ENCODE measurements at regions not wholly inside any gene's neighbourhood (a gene's known extent, or its start where the extent isn't known, plus 50 kb on each side); places are given as distances from the start of the nearest gene placed in this dataset.

DNA sequence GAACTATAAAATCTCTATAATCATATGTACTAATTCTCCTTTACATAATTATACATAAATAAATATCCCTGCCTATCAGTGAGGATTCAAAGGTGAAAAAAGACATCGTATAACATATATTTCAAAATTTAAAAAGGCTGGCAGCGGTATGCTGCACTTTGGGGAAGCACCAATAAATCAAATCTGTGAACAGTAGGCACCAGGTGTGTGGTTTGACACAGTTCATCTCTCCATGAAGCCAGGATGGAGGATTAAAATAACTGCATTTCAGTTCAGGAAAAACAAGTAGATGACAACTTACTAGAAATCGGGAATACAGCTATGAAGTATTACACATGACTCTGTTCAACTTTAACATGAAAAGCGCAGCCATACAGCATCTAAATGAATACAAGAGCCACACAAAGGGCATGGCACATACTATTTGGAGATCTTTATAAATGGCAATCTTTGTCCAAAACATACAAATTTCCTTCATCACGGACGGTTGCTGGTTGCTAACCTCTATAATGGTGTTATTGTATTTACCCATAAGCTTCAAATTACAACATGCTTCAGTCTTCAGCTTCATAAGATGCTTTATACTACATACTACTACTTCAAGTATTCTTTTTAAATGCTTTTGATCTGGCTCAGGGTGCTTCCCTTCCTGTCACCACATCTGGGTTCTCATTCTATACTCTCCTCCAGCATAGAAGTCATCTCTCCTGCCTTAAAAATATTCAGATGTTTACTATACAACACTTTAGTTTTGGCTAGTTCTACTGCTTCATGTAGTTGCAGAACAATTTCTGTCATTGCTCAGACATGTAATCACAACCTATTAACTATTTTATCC, 128.7 kb downstream of the KLF12 start:
- Histone ChIP-seq H3K18ac (ENCODE audit: low read depth, low read length) (no peak overlapping the region), H3K9me1 (ENCODE audit: insufficient read depth, low read length) (no peaks in the 10 kb centered on the region), H3K79me1 (ENCODE audit: low read depth in 1 of 2, low read length in 2 of 2) (peaks cover 42 to 46% of the 10 kb centered on the region in 2 experiments), H2BK5ac (ENCODE audit: low read depth, low read length, poor library complexity, severe bottlenecking) (no peak overlapping the region), H2AFZ (replicated peaks; ENCODE audit: low read length, poor library complexity) (no peak overlapping the region), H2BK20ac (ENCODE audit: low read depth, low read length) (no peak overlapping the region), H2BK120ac (ENCODE audit: low read depth, low read length) (no peak overlapping the region), H3K14ac (replicated peaks; ENCODE audit: low read depth, low read length) (no peak overlapping the region), H2AK5ac (ENCODE audit: low read depth, low read length) (no peak overlapping the region), H3K4ac (ENCODE audit: low read depth, low read length) (no peak overlapping the region), H2BK15ac (ENCODE audit: low read depth, low read length) (no peak overlapping the region), H4K5ac (ENCODE audit: low read depth, low read length) (no peak overlapping the region), H4K20me1 (ENCODE audit: insufficient read depth, low read length) (no peaks in the 10 kb centered on the region; the same call in 1 of the 2 replicates), H3K56ac (ENCODE audit: extremely low read depth, insufficient read depth, low read length) (no peak overlapping the region), H3K4me3 (ENCODE audit: insufficient read depth, low read depth, low read length) (no peak overlapping the region), H3K9me3 (ENCODE audit: control insufficient read depth, insufficient read depth, low read length) (no peaks in the 10 kb centered on the region), H3K4me2 (ENCODE audit: low read depth, low read length) (no peak overlapping the region), H3K27me3 (ENCODE audit: control insufficient read depth, insufficient read depth, low read length) (no peaks in the 10 kb centered on the region), H3K23ac (ENCODE audit: low read depth, low read length) (no peak overlapping the region), H3K27ac (ENCODE audit: insufficient read depth, low read length) (no peak overlapping the region), H4K91ac (ENCODE audit: insufficient read depth, low read depth, low read length) (no peak overlapping the region), H4K8ac (ENCODE audit: low read depth in 2 of 2, low read length in 2 of 2) (no peak overlapping the region), H3K9ac (ENCODE audit: low read depth, low read length) (no peak overlapping the region), H3K4me1 (ENCODE audit: control insufficient read depth, insufficient read depth, low read length) (no peaks in the 10 kb centered on the region), H2AK9ac (replicated peaks; ENCODE audit: low read depth, low read length, poor library complexity) (no peak overlapping the region), H3K36me3 (ENCODE audit: control insufficient read depth, insufficient read depth, low read length) (no peaks in the 10 kb centered on the region)
- dilution Hi-C loops (cut with HindIII; ENCODE audit: low sequenced_read_pairs, unreplicated experiment), result no loop called here
- no CpG with 5 or more reads among the region's 6 CpGs for WGBS, 2 experiments (ENCODE audit: extremely low coverage in 2 of 2, insufficient read length in 1 of 2)
- ChIA-PET POLR2A (ENCODE audit: unreplicated experiment) (no interaction called here), CTCF (interaction anchor here (0.7 kb wide), 1 partner anchor 19 kb away, joined by 3 read pairs; no protein-coding TSS in a partner anchor)
- TF ChIP-seq RAD21 (IDR thresholded peaks at IDR 0.05; ENCODE audit: low read length) (no peak), CEBPB (IDR thresholded peaks at IDR 0.05; ENCODE audit: low read depth, low read length) (no peak), RFX5 (IDR thresholded peaks at IDR 0.05; ENCODE audit: low read depth, low read length) (no peak), MAZ (IDR thresholded peaks at IDR 0.05; ENCODE audit: borderline replicate concordance, low read depth, low read length) (no peak), NFE2L2 (IDR thresholded peaks at IDR 0.05; ENCODE audit: low read depth, low read length) (no peak), BHLHE40 (IDR thresholded peaks at IDR 0.05; ENCODE audit: low read depth, low read length) (no peak), MXI1 (IDR thresholded peaks at IDR 0.05; ENCODE audit: borderline replicate concordance, low read depth, low read length) (no peak)
- TF ChIP-seq, protein P1, sequence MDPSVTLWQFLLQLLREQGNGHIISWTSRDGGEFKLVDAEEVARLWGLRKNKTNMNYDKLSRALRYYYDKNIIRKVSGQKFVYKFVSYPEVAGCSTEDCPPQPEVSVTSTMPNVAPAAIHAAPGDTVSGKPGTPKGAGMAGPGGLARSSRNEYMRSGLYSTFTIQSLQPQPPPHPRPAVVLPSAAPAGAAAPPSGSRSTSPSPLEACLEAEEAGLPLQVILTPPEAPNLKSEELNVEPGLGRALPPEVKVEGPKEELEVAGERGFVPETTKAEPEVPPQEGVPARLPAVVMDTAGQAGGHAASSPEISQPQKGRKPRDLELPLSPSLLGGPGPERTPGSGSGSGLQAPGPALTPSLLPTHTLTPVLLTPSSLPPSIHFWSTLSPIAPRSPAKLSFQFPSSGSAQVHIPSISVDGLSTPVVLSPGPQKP (IDR thresholded peaks at IDR 0.05; ENCODE audit: borderline replicate concordance, low read depth, low read length), result no peak
- TF ChIP-seq, protein P2, sequence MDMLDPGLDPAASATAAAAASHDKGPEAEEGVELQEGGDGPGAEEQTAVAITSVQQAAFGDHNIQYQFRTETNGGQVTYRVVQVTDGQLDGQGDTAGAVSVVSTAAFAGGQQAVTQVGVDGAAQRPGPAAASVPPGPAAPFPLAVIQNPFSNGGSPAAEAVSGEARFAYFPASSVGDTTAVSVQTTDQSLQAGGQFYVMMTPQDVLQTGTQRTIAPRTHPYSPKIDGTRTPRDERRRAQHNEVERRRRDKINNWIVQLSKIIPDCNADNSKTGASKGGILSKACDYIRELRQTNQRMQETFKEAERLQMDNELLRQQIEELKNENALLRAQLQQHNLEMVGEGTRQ (IDR thresholded peaks at IDR 0.05; ENCODE audit: low read depth, low read length), result no peak
- TF ChIP-seq, protein P3, sequence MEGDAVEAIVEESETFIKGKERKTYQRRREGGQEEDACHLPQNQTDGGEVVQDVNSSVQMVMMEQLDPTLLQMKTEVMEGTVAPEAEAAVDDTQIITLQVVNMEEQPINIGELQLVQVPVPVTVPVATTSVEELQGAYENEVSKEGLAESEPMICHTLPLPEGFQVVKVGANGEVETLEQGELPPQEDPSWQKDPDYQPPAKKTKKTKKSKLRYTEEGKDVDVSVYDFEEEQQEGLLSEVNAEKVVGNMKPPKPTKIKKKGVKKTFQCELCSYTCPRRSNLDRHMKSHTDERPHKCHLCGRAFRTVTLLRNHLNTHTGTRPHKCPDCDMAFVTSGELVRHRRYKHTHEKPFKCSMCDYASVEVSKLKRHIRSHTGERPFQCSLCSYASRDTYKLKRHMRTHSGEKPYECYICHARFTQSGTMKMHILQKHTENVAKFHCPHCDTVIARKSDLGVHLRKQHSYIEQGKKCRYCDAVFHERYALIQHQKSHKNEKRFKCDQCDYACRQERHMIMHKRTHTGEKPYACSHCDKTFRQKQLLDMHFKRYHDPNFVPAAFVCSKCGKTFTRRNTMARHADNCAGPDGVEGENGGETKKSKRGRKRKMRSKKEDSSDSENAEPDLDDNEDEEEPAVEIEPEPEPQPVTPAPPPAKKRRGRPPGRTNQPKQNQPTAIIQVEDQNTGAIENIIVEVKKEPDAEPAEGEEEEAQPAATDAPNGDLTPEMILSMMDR (conservative IDR thresholded peaks at IDR 0.05; ENCODE audit: low read depth, low read length), result no peak
- no peak; the same call in 1 of the 2 replicates for ATAC-seq (ENCODE audit: low read depth)
- intact Hi-C loops (cut with micrococcal nuclease), result loop anchor here (2.0 kb wide), 1 partner anchor 69 kb away; no protein-coding TSS in a partner anchor
- BruUV-seq (replicated peaks), result no TSS peak
- DNase-seq, result no peak
- in situ Hi-C loops (cut with MboI; ENCODE audit: low sequenced_read_pairs), result no loop called here
